ENCODE measurements at regions not wholly inside any gene's neighbourhood (a gene's known extent, or its start where the extent isn't known, plus 50 kb on each side); places are given as distances from the start of the nearest gene placed in this dataset.

DNA sequence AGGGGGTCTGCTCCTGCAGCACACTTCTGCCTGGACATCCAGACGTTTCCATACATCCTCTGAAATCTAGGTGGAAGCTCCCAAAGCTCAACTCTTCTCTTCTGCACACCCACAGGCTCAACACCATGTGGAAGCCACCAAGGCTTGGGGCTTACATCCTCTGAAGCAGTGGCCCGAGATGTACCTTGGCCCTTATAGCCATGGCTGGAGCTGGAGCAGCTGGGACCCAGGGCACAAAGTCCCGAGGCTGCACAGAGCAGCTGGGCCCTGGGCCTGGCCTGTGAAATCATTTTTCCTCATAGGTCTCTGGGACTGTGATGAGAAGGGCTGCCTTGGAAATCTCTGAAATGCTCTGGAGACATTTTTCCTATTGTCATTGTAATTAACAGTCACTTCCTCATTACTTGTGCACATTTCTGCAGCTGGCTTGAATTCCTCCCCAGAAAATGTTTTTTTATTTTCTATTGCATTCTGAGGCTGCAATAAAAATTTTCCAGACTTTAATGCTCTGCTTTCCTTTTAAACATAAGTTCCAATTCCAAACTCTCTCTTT, 645.6 kb downstream of the RWDD3 start:
- TF ChIP-seq CTCF (conservative IDR thresholded peaks at IDR 0.05) (no peak), EZH2 (IDR thresholded peaks at IDR 0.05; ENCODE audit: low read depth) (no peak)
- no peak overlapping the region for H3K27ac ChIP-seq
- intact Hi-C loops (cut with micrococcal nuclease; ENCODE audit: unreplicated experiment) = no loop called here
- H3K79me2 ChIP-seq (ENCODE audit: low read depth) = no peaks in the 10 kb centered on the region
- no peaks in the 10 kb centered on the region for H3F3A ChIP-seq (ENCODE audit: insufficient read depth, low read depth)
- no peak overlapping the region for H2AFZ ChIP-seq
- no peaks in the 10 kb centered on the region for H3K4me1 ChIP-seq (replicated peaks; ENCODE audit: insufficient read depth)
- H4K20me1 ChIP-seq (ENCODE audit: insufficient read depth) = 0 out of 2 replicates have a peak, but pooled peaks cover 3% of the 10 kb centered on the region
- ChIA-PET CTCF (no interaction called here), POLR2A (ENCODE audit: unreplicated experiment) (no interaction called here)
- no peaks in the 10 kb centered on the region for H3K27me3 ChIP-seq (ENCODE audit: insufficient read depth, low read depth)
- no peaks in the 10 kb centered on the region for H3K36me3 ChIP-seq (ENCODE audit: low read depth)
- H3K9me2 ChIP-seq (ENCODE audit: insufficient read depth) = no peaks in the 10 kb centered on the region
- H3K4me2 ChIP-seq = no peak overlapping the region
- BruUV-seq (replicated peaks) = no TSS peak
- no peak for DNase-seq
- no peak overlapping the region for H3K4me3 ChIP-seq
- no peaks in the 10 kb centered on the region for H3K9me3 ChIP-seq (ENCODE audit: insufficient read depth, low read depth)

DNA sequence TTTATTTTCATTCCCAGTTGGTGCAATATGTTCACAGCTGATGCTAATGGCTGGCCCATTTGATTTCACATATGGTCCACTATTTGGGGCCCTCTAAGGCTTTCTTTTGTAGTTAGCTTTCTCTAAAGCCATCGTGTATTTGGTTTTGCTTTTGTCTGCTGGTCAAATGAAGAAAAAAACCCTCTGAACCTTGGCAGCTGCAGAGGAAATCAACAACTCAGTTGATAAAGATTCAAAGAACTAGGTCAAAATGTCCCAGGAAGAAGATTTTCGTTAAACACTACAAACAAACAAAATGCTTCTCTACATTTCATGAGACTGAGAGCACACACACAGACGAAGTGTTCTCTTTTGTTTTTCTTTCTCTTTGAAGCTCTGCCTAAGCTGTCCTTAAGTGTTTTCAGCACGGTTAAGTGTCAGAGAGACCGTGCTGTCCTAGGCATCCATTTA, 655.0 kb downstream of the RWDD3 start:
- H2AFZ ChIP-seq = 0 out of 2 replicates have a peak overlapping the region, but pooled peaks have one; percentile 2
- no peaks in the 10 kb centered on the region for H4K20me1 ChIP-seq (ENCODE audit: insufficient read depth)
- H3K79me2 ChIP-seq (ENCODE audit: low read depth) = no peaks in the 10 kb centered on the region
- ChIA-PET CTCF (interaction anchor here (0.5 kb wide), 1 partner anchor 655 kb away, joined by 3 read pairs; the partner anchor contains the start of gene RWDD3), POLR2A (ENCODE audit: unreplicated experiment) (no interaction called here)
- H3K27me3 ChIP-seq (ENCODE audit: insufficient read depth, low read depth) = no peaks in the 10 kb centered on the region
- no peak overlapping the region for H3K27ac ChIP-seq
- H3K4me1 ChIP-seq (replicated peaks; ENCODE audit: insufficient read depth) = no peaks in the 10 kb centered on the region
- BruUV-seq (replicated peaks) = no TSS peak
- H3K9me2 ChIP-seq (ENCODE audit: insufficient read depth) = no peaks in the 10 kb centered on the region; the same call in 1 of the 2 replicates
- no peaks in the 10 kb centered on the region for H3F3A ChIP-seq (ENCODE audit: insufficient read depth, low read depth)
- no peaks in the 10 kb centered on the region for H3K36me3 ChIP-seq (ENCODE audit: low read depth)
- TF ChIP-seq CTCF (conservative IDR thresholded peaks at IDR 0.05) (no peak), EZH2 (IDR thresholded peaks at IDR 0.05; ENCODE audit: low read depth) (no peak)
- no peak for DNase-seq
- H3K4me3 ChIP-seq = no peak overlapping the region
- no peaks in the 10 kb centered on the region for H3K9me3 ChIP-seq (ENCODE audit: insufficient read depth, low read depth)
- intact Hi-C loops (cut with micrococcal nuclease; ENCODE audit: unreplicated experiment) = no loop called here
- no peak overlapping the region for H3K4me2 ChIP-seq

DNA sequence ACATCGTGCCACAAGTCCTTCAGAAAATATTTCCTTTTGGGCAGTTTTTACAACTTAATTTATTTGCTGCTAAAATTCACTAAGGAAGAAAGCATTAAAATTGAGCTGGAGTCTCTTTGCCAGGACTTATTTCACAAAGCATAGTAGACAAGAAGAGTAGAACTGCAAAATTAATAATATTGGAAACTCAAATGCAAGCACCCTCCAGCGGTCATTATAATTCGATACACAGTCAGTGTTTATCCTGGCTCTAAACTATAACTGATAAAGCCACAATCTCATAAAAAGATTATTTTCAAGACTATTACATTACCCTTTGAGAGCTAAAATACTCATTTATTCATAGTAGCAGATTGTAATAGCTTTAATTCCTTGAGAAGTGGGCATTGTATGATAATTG, 655.4 kb downstream of the RWDD3 start:
- Histone ChIP-seq H3K4me1 (replicated peaks; ENCODE audit: insufficient read depth) (no peaks in the 10 kb centered on the region), H3K9me3 (ENCODE audit: insufficient read depth, low read depth) (no peaks in the 10 kb centered on the region), H3K9me2 (ENCODE audit: insufficient read depth) (no peaks in the 10 kb centered on the region; the same call in 1 of the 2 replicates), H3K27ac (no peak overlapping the region), H3K4me2 (no peak overlapping the region), H3K79me2 (ENCODE audit: low read depth) (no peaks in the 10 kb centered on the region), H3F3A (ENCODE audit: insufficient read depth, low read depth) (no peaks in the 10 kb centered on the region), H3K27me3 (ENCODE audit: insufficient read depth, low read depth) (no peaks in the 10 kb centered on the region), H3K36me3 (ENCODE audit: low read depth) (no peaks in the 10 kb centered on the region), H3K4me3 (no peak overlapping the region), H4K20me1 (ENCODE audit: insufficient read depth) (no peaks in the 10 kb centered on the region), H2AFZ (0 out of 2 replicates have a peak overlapping the region, but pooled peaks have one; percentile 2)
- ChIA-PET CTCF (interaction anchor here (0.5 kb wide), 1 partner anchor 655 kb away, joined by 3 read pairs; the partner anchor contains the start of gene RWDD3), POLR2A (ENCODE audit: unreplicated experiment) (no interaction called here)
- no peak for DNase-seq
- TF ChIP-seq EZH2 (IDR thresholded peaks at IDR 0.05; ENCODE audit: low read depth) = no peak
- no peak for TF ChIP-seq CTCF (conservative IDR thresholded peaks at IDR 0.05)
- intact Hi-C loops (cut with micrococcal nuclease; ENCODE audit: unreplicated experiment) = no loop called here
- BruUV-seq (replicated peaks) = no TSS peak

Data from PC-9 (cell line).